ENCODE measurements at regions not wholly inside any gene's neighbourhood (a gene's known extent, or its start where the extent isn't known, plus 50 kb on each side); places are given as distances from the start of the nearest gene placed in this dataset.

DNA sequence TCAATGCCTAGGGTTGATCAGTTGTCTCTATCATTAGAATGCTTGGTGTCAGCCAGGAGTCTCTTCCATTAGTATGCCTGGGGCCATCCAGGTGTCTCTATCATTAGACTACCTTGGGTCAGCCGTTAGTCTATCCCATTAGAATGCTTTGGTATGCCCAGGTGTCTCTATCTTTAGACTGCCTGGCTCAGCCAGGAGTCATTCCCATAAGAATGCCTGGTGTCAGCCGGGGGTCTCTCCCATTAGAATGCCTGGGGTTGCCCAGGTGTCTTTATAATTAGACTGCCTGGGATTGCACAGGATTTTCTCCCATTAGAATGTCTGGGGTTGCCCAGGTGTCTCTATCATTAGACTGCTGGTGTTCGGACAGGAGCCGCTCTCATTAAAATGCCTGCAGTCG lies 1442.9 kb downstream of the UQCRFS1 start:
- POLR2A ChIA-PET = no interaction called here
- no peak for FAIRE-seq
- Histone ChIP-seq H3K27ac (no peak overlapping the region), H3K4me1 (no peaks in the 10 kb centered on the region), H3K9me3 (peaks cover 91% of the 10 kb centered on the region), H3K4me3 (no peak overlapping the region), H3K4me2 (no peak overlapping the region)
- TF ChIP-seq BCL3 (IDR thresholded peaks at IDR 0.05) (no peak), ESRRA (IDR thresholded peaks at IDR 0.05; ENCODE audit: borderline replicate concordance, low read length) (no peak), JUN (IDR thresholded peaks at IDR 0.05) (no peak), JUNB (IDR thresholded peaks at IDR 0.05) (no peak), KDM5A (IDR thresholded peaks at IDR 0.05) (no peak), TFCP2L1 (CRISPR knock-in tag; IDR thresholded peaks at IDR 0.05) (no peak), HOXB5 (CRISPR knock-in tag; IDR thresholded peaks at IDR 0.05) (no peak), CHD4 (IDR thresholded peaks at IDR 0.05; ENCODE audit: borderline replicate concordance) (no peak)
- no peak for DNase-seq (ENCODE audit: low read depth in 1 of 2, low spot score in 1 of 2)
- WGBS (ENCODE audit: missing lambda C conversion rate) = 86% methylated on average over 5 of the region's 5 CpGs
- CTCF ChIA-PET = no interaction called here
- ATAC-seq = no peak

DNA sequence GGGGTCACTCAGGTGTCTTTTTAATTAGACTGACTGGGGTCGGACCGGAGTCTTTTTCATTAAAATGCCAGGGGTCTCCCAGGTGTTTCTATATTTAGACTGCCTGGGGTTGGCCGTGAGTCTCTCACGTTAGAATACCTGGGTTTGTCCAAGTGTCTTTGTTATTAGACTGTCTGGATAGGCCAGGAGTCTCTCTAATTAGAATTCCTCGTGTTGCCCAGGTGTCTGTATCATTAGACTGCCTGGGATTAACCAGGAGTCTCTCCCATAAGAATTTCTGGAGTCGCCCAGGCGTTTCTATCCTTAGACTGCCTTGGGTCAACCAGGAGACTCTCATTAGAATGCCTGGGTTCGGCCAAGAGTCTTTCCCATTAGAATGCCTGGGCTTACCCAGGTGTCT lies 1445.7 kb downstream of the UQCRFS1 start:
- ATAC-seq (no peak), DNase-seq (ENCODE audit: low read depth in 1 of 2, low spot score in 1 of 2) (no peak), FAIRE-seq (no peak)
- no peaks in the 10 kb centered on the region for H3K4me1 ChIP-seq
- CTCF ChIA-PET = no interaction called here
- no peak overlapping the region for H3K4me2 ChIP-seq
- WGBS (ENCODE audit: missing lambda C conversion rate) = 73% methylated on average over 8 of the region's 8 CpGs
- POLR2A ChIA-PET = no interaction called here
- peaks cover 86% of the 10 kb centered on the region for H3K9me3 ChIP-seq
- no peak overlapping the region for H3K4me3 ChIP-seq
- TF ChIP-seq ZSCAN20 (CRISPR knock-in tag; IDR thresholded peaks at IDR 0.05) (no peak), HDAC2 (IDR thresholded peaks at IDR 0.05) (no peak), EHMT2 (IDR thresholded peaks at IDR 0.05; ENCODE audit: low read depth) (no peak)
- H3K27ac ChIP-seq = no peak overlapping the region

- no peak for DNase-seq (ENCODE audit: low read depth in 1 of 2, low spot score in 1 of 2)
- POLR2A ChIA-PET = no interaction called here
- no peak for ATAC-seq
- no peak for FAIRE-seq
- CTCF ChIA-PET = no interaction called here
- Histone ChIP-seq H3K27ac (no peak overlapping the region), H3K4me2 (no peak overlapping the region), H3K4me3 (no peak overlapping the region), H3K9me3 (peaks cover 87% of the 10 kb centered on the region), H3K4me1 (no peaks in the 10 kb centered on the region)
- 69% methylated on average over 12 of the region's 12 CpGs for WGBS (ENCODE audit: missing lambda C conversion rate)
- no peak for TF ChIP-seq FOSB (CRISPR knock-in tag; IDR thresholded peaks at IDR 0.05)
- TF ChIP-seq RFX5 (IDR thresholded peaks at IDR 0.05) = no peak
- no peak for TF ChIP-seq KDM5A (IDR thresholded peaks at IDR 0.05)
- no peak for TF ChIP-seq HOXB5 (CRISPR knock-in tag; IDR thresholded peaks at IDR 0.05)
- no peak for TF ChIP-seq CHD2 (IDR thresholded peaks at IDR 0.05; ENCODE audit: low read length, partially characterized antibody)
- no peak for TF ChIP-seq POLR2AphosphoS2 (conservative IDR thresholded peaks at IDR 0.05; ENCODE audit: low read length)
- TF ChIP-seq HOXB13 (CRISPR knock-in tag; IDR thresholded peaks at IDR 0.05; ENCODE audit: low read depth) = no peak
- no peak for TF ChIP-seq MYC (IDR thresholded peaks at IDR 0.05; ENCODE audit: borderline replicate concordance, low read length)
- no peak for TF ChIP-seq E2F6 (IDR thresholded peaks at IDR 0.05; ENCODE audit: borderline replicate concordance, low read depth)
- TF ChIP-seq, protein P1, sequence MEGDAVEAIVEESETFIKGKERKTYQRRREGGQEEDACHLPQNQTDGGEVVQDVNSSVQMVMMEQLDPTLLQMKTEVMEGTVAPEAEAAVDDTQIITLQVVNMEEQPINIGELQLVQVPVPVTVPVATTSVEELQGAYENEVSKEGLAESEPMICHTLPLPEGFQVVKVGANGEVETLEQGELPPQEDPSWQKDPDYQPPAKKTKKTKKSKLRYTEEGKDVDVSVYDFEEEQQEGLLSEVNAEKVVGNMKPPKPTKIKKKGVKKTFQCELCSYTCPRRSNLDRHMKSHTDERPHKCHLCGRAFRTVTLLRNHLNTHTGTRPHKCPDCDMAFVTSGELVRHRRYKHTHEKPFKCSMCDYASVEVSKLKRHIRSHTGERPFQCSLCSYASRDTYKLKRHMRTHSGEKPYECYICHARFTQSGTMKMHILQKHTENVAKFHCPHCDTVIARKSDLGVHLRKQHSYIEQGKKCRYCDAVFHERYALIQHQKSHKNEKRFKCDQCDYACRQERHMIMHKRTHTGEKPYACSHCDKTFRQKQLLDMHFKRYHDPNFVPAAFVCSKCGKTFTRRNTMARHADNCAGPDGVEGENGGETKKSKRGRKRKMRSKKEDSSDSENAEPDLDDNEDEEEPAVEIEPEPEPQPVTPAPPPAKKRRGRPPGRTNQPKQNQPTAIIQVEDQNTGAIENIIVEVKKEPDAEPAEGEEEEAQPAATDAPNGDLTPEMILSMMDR (IDR thresholded peaks at IDR 0.05) = no peak
- TF ChIP-seq, protein P2, sequence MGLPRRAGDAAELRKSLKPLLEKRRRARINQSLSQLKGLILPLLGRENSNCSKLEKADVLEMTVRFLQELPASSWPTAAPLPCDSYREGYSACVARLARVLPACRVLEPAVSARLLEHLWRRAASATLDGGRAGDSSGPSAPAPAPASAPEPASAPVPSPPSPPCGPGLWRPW (IDR thresholded peaks at IDR 0.05) = no peak
- no peak for TF ChIP-seq CBX2 (IDR thresholded peaks at IDR 0.05; ENCODE audit: borderline replicate concordance, low read depth)
- no peak for TF ChIP-seq HOXA7 (CRISPR knock-in tag; IDR thresholded peaks at IDR 0.05)
- TF ChIP-seq, protein P3, sequence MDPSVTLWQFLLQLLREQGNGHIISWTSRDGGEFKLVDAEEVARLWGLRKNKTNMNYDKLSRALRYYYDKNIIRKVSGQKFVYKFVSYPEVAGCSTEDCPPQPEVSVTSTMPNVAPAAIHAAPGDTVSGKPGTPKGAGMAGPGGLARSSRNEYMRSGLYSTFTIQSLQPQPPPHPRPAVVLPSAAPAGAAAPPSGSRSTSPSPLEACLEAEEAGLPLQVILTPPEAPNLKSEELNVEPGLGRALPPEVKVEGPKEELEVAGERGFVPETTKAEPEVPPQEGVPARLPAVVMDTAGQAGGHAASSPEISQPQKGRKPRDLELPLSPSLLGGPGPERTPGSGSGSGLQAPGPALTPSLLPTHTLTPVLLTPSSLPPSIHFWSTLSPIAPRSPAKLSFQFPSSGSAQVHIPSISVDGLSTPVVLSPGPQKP (IDR thresholded peaks at IDR 0.05; ENCODE audit: low read depth, low read length) = no peak
- TF ChIP-seq KDM1A (IDR thresholded peaks at IDR 0.05; ENCODE audit: low read depth) = no peak
- no peak for TF ChIP-seq MAX (IDR thresholded peaks at IDR 0.05)
These were observed 1446.8 kb downstream of the UQCRFS1 start for GRCh38 chr19:27765912-27766725.

All from A549 (cell line).